ENCODE measurements at regions not wholly inside any gene's neighbourhood (a gene's known extent, or its start where the extent isn't known, plus 50 kb on each side); places are given as distances from the start of the nearest gene placed in this dataset.
A peak's percentile ranks its signal among the peaks of the same experiment; 100 is the strongest.
"Not testable (repeated sequence)": the region's sequence is repeated elsewhere in the genome, so short reads cannot be mapped to it uniquely, and the experiment has no call there.

GRCh38 chr7:36039671-36040070 is 113.4 kb upstream of the EEPD1 start:
- no peak for DNase-seq

GRCh38 chr7:36040679-36041078 is 112.4 kb upstream of the EEPD1 start:
- no peak for DNase-seq

GRCh38 chr7:36044101-36044892 is 108.8 kb upstream of the EEPD1 start:
- DNase-seq, result no peak

- no peak for DNase-seq
These were observed 107.7 kb upstream of the EEPD1 start for GRCh38 chr7:36045326-36045725.

GRCh38 chr7:36045830-36046341 is 107.2 kb upstream of the EEPD1 start:
- DNase-seq, result no peak

GRCh38 chr7:36047091-36047658 is 105.9 kb upstream of the EEPD1 start:
- no peak for DNase-seq

- DNase-seq, result no peak
These were observed 104.7 kb upstream of the EEPD1 start for GRCh38 chr7:36048141-36048901.

GRCh38 chr7:36048902-36049240 is 104.2 kb upstream of the EEPD1 start:
- no peak for DNase-seq

- DNase-seq, result peak; percentile 18
These were observed 101.6 kb upstream of the EEPD1 start for GRCh38 chr7:36051501-36051900.

- DNase-seq, result no peak
These were observed 99.5 kb upstream of the EEPD1 start for GRCh38 chr7:36053589-36053988.

GRCh38 chr7:36054637-36055036 is 98.4 kb upstream of the EEPD1 start:
- no peak for DNase-seq

GRCh38 chr7:36055207-36055606 is 97.8 kb upstream of the EEPD1 start:
- no peak for DNase-seq

GRCh38 chr7:36057323-36057722 is 95.7 kb upstream of the EEPD1 start:
- no peak for DNase-seq

GRCh38 chr7:36058020-36058592 is 94.9 kb upstream of the EEPD1 start:
- no peak for DNase-seq

- DNase-seq, result not testable (repeated sequence)
These were observed 92.7 kb upstream of the EEPD1 start for GRCh38 chr7:36060388-36060787.

GRCh38 chr7:36062154-36062815 is 90.8 kb upstream of the EEPD1 start:
- no peak for DNase-seq

GRCh38 chr7:36064676-36065075 is 88.4 kb upstream of the EEPD1 start:
- DNase-seq, result no peak

- not testable (repeated sequence) for DNase-seq
These were observed 87.3 kb upstream of the EEPD1 start for GRCh38 chr7:36065563-36066342.

- DNase-seq, result no peak
These were observed 86.8 kb upstream of the EEPD1 start for GRCh38 chr7:36066343-36066664.

- DNase-seq, result no peak
These were observed 82.8 kb upstream of the EEPD1 start for GRCh38 chr7:36070230-36070629.

- no peak for DNase-seq
These were observed 81.4 kb upstream of the EEPD1 start for GRCh38 chr7:36071605-36072004.

- no peak for DNase-seq
These were observed 80.4 kb upstream of the EEPD1 start for GRCh38 chr7:36072620-36073019.

Data from NCI-H1105 (cell line).